ENCODE measurements at regions not wholly inside any gene's neighbourhood (a gene's known extent, or its start where the extent isn't known, plus 50 kb on each side); places are given as distances from the start of the nearest gene placed in this dataset.
"Not testable (repeated sequence)": the region's sequence is repeated elsewhere in the genome, so short reads cannot be mapped to it uniquely, and the experiment has no call there.

DNA sequence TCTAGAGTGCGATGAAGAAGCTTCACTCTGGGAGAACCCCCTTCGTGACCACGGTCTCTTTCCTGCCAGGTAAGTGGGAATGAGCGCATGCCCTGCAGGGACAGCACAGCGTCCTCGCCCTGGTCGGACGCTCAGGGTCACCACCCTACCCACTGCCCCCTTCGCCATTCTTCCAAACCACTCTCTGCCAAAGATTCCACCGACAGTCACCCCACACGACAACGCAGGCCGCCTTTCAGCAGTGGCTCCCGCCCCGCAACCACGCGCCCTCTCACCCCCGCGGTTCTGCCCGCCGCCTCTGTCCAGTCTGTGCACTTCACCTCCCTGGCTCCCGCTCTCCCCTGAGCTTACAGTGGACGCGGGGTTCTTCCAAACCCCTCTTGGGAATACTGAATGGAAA lies 82.3 kb upstream of the FCGR1A start:
- not testable (repeated sequence) for DNase-seq (ENCODE audit: low read depth in 3 of 3)

DNA sequence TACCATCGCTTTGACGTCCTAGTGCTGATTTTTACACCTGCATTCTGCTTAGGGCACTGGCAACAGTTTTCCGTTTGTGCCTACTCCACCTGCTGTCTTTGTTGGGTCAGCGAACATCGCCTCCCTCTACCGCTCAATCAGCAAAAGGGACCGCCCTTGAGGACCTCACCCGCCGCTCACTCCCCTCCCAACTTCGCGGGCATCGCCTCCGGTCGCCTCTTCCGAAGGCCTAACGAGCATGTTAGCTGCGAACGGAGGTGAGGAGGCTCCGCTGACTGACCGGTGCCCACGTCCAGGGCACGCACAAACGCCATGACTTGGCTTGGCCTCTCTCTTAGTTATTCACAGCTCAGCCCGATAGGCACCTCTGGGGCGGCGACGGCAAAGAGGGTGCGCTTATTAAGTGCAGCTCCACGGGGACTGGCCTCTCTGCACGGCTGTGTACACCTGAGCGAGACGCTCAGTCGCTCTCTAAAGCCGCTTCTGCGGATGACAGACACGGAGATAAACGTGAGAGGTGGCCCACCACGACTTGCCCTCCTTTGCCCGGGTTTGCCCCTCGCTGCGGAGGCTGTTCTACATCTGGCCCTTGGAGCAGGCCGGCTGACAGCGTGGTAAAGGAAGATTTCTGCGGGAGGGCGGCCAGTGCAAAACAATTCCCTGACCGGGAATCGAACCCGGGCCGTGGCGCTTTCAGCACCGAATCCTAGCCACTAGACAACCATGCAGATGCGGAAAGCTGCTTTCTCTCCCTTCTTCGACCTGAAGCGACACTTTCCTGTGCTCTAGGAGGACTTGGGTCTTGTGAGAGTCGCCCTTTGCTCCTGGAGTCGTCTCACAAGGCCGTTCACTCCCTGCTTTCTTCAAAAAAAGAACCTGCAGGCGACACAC lies 81.6 kb upstream of the FCGR1A start:
- not testable (repeated sequence) for DNase-seq (ENCODE audit: low read depth in 3 of 3)

DNA sequence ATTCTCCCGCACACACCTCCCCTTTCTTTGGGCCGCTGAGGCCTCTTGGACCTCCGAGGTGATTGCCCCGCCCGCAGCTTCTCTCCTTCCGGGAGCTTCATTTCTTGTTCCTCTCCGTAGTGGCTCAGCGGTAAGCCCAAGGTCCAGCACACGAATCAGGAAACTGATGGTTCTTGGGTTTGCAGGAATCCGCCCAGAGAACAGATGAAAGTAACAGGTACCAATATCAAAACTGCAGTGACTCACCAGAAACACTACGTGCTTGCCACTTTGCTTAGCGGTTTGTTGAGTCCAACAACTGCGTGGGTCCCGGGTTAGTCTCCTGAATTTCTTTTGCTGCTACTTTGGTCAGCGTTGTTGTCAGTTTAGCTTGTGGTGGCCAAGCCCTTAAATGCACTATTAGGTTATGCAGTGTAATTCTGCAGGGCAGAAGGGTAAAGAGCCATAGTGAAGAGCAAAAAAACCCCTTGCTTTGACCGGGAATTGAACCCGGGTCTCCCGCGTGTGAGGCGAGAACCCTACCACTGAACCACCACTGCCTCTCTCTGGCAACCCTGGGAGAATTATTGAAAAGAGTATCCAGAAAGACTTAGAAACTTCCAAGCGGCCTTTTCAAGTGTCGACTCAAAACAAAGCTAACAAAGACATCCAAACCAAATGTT lies 74.2 kb upstream of the FCGR1A start:
- peak in 2 of 3 experiments; percentile 27 to 50 for DNase-seq (ENCODE audit: low read depth in 3 of 3)

DNA sequence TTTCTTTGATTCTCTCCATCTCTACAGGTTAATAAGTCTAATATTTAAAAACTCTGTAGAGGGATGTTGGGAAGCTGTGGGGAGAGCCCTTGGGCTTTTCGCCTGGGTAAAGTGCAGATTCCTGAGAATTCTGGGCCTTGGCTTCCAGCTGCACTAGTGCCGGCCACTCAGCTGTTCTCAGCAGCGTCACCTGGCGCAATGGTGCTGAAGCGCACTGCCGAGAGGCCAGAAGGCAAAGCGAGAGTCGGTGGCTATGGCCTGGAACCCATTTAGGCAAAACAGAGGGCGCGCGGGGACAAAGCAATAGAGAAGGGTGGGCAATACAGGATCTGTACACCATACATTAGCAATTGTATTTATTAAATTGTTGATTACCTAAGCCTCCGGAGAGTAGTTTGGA lies 70.8 kb upstream of the FCGR1A start:
- DNase-seq (ENCODE audit: low read depth in 3 of 3) = not testable (repeated sequence)

DNA sequence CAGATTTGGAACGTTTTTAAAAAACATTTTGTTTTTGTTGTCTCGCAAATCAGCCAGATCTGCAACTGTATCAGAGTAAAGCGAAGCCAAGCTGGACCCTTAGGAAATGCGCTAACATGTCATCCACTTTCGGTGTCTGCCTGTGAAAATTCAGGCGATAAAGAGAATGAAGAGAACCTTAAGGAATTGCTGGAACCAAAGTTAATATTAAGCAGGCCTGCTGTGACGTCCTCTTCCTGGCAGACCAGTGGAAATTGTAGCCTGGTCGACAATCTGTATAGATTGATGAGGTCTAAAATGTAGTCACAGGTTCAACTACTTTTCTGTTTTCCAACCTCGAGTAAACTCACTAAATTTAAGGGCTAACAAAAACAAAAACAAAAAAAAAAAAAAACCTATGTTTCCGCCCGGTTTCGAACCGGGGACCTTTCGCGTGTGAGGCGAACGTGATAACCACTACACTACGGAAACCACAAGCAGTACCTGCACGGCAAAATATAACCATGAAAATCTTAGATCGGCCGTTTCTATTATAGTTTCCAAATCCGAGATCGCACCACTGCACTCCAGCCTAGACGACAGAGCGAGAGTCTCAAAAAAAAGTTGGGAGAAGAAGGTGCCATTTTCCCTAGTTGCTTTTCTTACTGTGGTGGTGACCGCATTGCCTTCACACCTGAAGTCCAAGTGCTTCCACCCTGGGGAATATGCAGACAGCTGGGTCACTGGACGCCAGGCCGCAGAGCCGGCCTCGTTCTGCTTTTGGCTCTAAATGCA lies 70.2 kb upstream of the FCGR1A start:
- DNase-seq (ENCODE audit: low read depth in 3 of 3) = not testable (repeated sequence)

DNA sequence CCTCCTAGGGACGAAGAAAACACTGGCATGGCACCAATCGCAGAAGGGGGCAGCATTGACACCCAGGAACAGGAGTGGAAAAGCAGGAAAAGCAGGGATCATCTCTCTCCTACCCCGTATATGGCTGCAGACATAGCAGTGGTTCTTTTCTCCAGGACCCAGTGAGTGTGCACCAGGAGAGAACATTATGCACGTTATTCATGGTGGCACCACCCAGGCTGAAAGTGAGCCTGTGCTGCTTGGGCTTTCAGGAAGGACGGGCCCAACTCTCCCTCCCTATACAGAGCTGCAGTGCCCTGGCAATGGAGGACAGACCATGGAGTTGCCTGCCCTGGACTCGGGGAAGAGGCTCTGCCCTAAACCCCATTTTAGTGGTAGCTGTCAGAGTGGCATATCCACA lies 69.0 kb upstream of the FCGR1A start:
- DNase-seq (ENCODE audit: low read depth in 3 of 3) = not testable (repeated sequence)

DNA sequence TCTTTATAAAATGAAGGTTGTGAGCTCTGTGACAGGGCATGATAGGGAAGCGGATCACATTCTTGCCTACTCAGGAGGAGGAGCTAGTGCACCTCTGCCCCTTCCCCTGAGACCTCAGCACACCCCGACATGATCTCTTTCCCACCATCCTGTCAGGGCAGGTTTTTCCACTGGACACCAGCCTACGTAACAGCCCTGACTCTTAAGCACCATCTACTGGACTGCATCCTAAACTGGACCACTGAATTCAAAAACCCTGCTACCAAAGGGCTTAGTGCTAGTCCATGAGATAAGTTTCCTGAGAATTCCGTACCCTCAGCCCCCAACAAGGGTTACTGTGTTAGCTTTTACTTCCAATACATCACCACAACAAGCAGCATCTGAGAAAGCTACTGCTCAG lies 68.5 kb upstream of the FCGR1A start:
- not testable (repeated sequence) for DNase-seq (ENCODE audit: low read depth in 3 of 3)

DNA sequence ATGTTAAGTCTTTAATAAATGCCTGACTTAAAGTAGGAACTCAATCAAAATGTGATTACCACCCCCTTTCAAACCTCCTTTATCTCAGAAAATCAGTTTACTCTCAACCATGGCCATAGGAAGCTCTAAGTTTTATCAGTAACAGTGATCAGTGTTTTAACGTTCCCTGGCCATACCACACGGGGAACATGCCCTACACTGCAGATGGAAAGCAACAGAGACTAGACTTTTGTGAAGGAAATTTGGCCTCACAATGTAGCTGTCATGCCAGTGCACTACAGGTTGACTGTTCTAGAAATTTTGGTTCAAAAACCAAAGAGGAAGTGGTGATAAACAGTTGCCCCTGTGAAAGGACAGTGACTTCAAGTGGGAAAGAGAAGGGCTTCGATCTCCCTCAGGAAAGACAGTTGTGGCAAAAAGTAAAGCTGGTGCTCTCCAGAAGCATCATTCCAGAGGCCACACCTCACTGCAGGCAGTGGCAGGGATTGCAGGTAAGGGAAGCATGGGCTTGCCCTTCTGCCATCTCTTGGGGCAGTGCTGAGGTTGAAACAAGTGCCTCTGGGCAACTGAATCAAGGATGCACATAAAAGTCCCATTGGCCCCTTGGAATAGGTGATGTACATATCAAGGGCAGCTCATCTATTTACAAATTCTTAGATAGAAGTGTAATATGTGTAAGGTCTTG lies 57.7 kb upstream of the FCGR1A start:
- DNase-seq (ENCODE audit: low read depth in 3 of 3) = not testable (repeated sequence)

DNA sequence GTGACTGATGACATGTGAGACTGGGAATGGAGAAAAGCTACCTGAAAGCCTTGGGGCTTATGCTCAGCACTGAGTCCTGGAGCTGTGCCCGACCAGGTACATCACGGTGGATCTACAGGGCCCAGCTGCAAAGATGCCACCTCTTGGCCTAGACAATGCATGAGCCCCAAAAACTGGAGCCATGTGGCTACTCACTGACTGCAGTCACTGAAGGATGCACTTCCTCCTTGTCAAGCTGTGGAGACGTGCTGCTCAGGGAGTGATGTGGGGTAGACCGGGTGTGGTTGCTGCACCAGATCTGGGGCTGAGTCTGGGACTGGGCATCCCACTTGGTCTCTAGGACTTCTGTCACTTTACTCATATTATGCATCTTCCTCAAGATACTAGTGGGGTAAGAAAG lies 55.8 kb upstream of the FCGR1A start:
- not testable (repeated sequence) for DNase-seq (ENCODE audit: low read depth in 3 of 3)

DNA sequence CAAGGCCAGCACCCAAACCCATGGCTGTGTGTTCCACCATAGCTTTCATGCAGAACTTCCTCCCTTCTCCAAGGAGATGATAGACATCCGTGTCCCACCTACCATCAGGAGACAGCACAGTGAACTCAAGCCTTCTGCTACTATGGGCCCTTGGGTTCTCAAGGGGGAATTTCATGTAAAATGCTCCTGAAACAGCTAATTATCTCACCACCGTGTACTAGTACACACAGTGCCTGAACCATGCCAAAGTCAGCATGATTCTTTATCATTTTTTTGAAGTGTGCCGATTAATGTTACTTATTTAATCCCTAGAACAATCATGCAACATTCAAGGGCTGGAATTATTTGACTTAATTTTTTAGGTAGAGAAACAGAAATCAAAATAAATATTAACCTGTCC lies 53.9 kb upstream of the FCGR1A start:
- DNase-seq (ENCODE audit: low read depth in 3 of 3) = not testable (repeated sequence)
